Stomach (tissue), 4 donors: ENCODE measurements at regions not wholly inside any gene's neighbourhood (a gene's known extent, or its start where the extent isn't known, plus 50 kb on each side); places are given as distances from the start of the nearest gene placed in this dataset.

ENCODE experiments used
- CTCF ChIP-seq, 7 experiments: fragments of 450-650 bp in 4 of 7; fragments of 200-600 bp in 3 of 7; sonication (generic) in 3 of 7; IDR thresholded peaks; one replicate each; pipeline ENCODE4 v1.5.1; 2016 to 2019; ENCODE audit warnings: antibody characterized with exemption in 7 of 7, control low read depth in 2 of 7, mild to moderate bottlenecking in 1 of 7
- EP300 ChIP-seq: sonication (generic); formaldehyde crosslinking; IDR thresholded peaks from one replicate; pipeline ENCODE4 v1.6.1; 2017; ENCODE audit warnings: antibody characterized with exemption
- POLR2A ChIP-seq, 4 donors: fragments of 450-650 bp; IDR thresholded peaks; one replicate each; pipeline ENCODE4 v1.6.1; 2016; ENCODE audit warnings: antibody characterized with exemption in 4 of 4, control low read depth in 2 of 4, mild to moderate bottlenecking in 1 of 4, moderate library complexity in 1 of 4
- POLR2AphosphoS5 ChIP-seq, 3 donors: sonication (generic); formaldehyde crosslinking; IDR thresholded peaks; one replicate each; pipeline ENCODE4 v1.6.1; 2016; ENCODE audit warnings: antibody characterized with exemption in 3 of 3

- TF ChIP-seq CTCF (IDR thresholded peaks at IDR 0.05): no peak
- no peak for TF ChIP-seq POLR2A (IDR thresholded peaks at IDR 0.05)
- TF ChIP-seq EP300: no peak
- TF ChIP-seq POLR2AphosphoS5 (IDR thresholded peaks at IDR 0.05): no peak
Observed at GRCh38 chr5:164727012-164727411, 1221.6 kb downstream of the MAT2B start.
